Cardiac septum (tissue), 1 donor: ENCODE measurements at regions not wholly inside any gene's neighbourhood (a gene's known extent, or its start where the extent isn't known, plus 50 kb on each side); places are given as distances from the start of the nearest gene placed in this dataset.
A peak's percentile ranks its signal among the peaks of the same experiment; 100 is the strongest.

Source experiments
- DNase-seq: peaks from one replicate; pipeline ENCODE4 v3.0.0-alpha.2; 2020; ENCODE audit warnings: low spot score
- intact Hi-C: fragments of 100-400 bp; cut with DNase I; formaldehyde crosslinking; loops from one replicate; pipeline ENCODE4 v1.14.0; 2022
- donor health status: DM: no; HTN: no; CAD: no.

DNA sequence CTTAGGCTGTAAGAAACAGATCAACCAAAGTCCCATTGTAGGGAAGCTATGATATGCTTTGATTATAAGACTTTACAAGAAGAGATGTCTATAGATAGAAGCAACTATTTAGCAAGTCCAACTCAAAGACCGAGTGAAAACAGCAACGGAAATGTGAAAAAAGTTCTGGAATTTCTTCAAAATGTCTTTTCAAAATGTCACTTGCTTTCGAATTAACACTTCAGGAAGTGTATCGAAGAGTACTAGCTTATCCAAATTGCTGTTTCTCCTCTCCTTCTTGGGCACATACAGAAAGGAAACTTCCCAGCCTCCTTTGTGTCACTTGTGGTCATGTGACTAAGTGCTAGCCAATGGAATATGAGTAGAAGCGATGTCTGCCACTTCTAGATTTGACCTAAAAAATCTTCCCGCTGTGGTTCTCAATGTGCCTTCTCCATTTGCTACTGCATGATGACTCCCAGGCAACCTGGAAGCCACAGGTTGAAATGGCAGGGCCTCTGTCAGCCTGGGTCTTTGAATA, 89.9 kb downstream of the TSEN15 start:
- intact Hi-C loops: no loop called here
- no peak for DNase-seq

DNA sequence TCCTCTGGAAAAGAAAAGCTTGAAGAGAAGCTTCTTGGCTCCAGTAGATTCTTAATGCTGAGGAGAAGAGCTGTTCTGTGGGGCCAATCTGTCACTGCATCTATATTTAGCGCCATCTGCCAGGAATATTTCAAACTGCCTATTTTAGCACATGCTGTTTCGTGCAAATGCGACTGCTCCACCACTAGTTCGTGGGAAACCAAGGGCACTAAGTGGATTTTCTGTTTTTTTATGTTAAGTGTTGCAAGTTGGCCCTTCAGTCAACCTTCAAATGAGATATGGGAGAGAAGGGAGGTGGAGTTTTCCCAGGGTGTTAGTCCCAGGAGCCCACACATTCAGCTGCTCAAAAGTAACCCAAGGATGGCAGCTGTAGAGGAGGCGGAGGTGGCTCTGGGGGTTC, 91.9 kb downstream of the TSEN15 start:
- DNase-seq: no peak
- intact Hi-C loops: no loop called here

DNA sequence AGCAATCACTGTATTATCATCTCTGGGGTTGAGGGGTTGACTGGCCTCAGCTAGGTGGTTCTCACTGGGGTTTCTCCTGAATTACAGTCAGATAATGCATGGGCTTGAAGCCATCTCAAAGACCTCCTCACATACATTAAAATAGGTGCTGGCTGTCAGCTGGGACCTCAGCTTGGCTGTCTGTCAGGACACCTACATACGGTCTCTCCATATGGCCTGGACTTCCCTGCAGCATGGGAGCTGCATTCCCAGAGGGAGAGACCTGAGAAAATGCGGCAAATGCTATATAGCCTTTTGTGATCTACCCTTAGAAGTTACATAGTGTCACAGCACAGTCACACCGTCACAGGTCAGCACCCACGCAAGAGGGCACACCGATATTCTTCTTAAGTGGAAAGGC, 93.6 kb downstream of the TSEN15 start:
- intact Hi-C loops: no loop called here
- no peak for DNase-seq

DNA sequence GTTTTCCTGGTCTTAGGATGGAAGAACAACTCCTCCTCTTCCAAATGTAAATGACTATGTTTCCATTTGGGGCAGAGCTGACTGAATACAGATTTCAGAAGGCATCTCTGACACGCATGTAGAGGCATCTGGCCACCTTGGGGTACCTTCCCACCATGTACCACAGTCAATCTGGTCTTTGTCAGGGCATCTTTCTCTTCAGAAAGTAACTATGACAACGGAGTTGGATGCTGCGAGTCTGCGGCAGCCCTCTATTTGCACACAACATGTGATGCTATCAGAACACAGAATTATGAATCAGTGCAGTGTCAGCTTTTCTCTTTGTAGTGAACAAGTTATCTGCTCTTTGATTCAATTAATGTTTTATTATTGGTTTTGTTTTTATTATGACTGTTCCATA, 94.7 kb downstream of the TSEN15 start:
- intact Hi-C loops: no loop called here
- no peak for DNase-seq

DNA sequence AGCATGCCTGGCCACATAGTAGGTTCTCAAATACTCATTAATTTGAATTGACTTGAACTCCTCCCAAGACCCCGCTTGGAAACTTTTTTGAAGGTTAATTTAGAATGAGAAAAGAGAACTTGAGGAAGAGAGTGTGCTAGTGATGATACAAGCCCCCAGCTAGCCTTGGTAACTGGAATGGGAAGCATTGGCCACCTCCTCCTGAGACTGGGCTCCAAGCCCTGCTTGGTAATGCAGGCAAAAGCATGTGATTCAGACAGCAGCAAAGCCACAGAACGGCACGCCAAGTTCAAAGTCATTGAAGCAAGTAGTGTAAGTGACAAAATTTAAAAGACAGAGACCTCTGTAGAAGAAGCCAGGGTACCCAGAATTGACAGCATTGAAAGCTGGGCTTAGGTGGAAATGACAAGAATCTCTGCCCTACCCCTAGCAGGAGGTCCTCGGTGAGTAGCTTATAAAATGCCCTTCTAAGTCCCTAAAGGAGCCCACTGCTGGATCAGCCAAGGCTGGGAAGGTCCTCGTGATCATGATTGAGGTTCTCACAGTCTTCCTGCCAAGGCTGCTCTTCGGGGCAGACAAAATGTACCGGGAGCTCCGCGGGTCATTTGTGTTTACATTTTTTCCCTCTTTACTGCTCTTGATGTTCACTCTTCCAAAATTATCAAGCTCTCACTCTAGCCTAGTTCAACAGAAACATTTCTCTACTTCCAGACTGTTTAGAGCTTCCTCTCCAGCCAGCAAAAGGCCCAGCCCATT, 99.4 kb downstream of the TSEN15 start:
- DNase-seq: peak; percentile 76
- intact Hi-C loops: loop anchor here (5.0 kb wide), 1 partner anchor 66 kb away; no protein-coding TSS in a partner anchor

DNA sequence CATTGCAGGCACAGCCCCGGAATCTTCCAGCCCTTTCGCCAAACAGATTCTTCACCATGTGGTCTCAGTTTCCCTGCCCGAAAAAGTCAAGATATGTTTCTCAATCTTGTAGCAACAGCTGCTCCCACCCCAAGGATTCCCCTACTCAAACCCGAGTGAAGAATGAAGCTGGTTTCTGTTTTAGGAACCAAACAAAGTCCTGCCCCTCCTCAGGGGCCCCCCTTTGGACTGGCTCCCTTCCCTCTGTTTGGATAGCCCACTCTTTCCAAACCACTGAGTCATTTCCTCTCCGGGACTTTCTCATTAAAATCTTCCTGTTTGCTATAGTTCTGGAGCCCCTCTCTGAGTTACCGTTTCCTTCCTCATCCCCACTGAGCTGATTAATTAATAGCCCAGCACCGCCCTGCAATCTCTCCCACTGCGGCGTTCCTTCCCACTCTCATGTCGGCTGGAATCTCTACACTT, 100.9 kb downstream of the TSEN15 start:
- no peak for DNase-seq
- intact Hi-C loops: loop anchor here (5.0 kb wide), 1 partner anchor 65 kb away; no protein-coding TSS in a partner anchor

DNA sequence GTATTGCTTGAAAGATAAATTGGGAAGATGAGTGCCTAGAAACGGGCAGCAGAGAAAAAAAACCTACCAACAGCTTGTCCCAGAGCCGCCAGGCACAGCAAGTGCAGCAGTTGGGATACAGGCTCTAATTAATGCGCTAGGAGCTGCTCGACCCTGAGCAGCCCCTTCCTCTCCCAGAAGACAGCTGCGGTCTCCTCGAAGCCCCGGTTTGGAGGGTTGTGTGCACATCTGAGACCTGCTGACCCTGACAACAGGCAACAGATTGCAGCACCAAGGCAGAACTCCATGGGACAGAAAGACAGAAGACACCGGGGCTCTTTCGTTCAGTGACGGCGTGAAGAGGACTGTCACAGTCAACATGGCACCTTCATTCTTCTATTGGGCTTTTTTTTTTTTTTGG, 101.4 kb downstream of the TSEN15 start:
- intact Hi-C loops: loop anchor here (5.0 kb wide), 1 partner anchor 64 kb away; no protein-coding TSS in a partner anchor
- no peak for DNase-seq

DNA sequence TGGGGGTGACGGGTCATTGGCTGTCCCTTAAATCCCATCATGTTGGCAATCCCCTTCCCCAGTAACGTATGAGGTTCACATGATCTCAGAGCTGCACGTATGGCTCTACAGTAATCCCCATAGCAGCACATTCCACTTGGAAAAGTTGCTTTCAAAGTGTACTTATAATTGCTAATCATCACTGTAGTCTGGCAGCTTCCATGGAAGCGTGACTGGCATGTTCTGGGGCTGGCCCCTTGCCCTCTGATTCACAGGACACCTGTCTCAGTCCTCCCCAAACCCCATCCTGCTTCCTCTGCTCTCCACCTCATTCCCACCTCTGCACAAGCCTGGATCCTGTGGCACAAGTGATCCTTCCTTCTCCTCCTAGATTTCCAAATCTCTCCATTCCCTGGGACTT, 102.2 kb downstream of the TSEN15 start:
- DNase-seq: no peak
- intact Hi-C loops: loop anchor here (5.0 kb wide), 1 partner anchor 64 kb away; no protein-coding TSS in a partner anchor

DNA sequence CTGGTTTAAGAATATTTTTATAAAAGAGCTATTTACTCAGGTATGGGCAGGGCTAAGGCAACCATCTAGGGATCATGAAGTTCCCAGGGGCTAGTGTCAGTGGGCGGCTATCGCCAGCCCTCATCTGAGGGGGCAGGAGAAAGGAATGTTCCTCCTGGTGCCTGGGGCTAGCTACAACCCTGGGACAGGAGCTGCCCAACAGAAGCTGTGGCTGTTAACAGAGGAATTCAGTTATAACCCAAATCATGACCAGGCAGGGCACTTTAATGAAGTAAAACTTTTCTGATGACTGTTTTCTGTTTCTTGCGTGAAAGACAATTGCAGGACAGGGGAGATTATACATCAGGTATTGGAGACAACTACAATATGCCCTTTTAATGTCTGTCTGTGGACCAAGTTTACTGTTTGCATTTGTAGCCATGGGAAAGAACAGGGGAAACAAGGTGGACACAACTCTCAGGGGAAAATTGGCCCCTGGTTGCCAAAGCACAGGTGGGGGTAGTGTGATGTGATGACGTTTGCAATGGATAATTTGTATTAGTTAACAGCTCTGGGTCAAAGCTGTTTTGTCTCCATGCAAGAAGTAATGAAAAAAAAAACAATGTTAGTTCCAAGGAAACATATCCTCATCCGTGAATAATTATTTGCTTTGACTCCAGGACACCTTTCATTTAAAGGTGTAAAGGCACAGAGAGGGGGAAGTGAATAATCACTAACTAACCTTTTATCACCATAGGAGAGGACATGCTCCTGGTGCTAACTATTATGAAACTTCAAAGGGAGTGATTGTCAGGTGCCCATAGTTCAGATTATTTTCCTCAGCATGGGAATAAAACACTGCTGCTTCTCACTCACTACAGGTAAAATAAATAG, 105.2 kb downstream of the TSEN15 start:
- intact Hi-C loops: no loop called here
- no peak for DNase-seq

DNA sequence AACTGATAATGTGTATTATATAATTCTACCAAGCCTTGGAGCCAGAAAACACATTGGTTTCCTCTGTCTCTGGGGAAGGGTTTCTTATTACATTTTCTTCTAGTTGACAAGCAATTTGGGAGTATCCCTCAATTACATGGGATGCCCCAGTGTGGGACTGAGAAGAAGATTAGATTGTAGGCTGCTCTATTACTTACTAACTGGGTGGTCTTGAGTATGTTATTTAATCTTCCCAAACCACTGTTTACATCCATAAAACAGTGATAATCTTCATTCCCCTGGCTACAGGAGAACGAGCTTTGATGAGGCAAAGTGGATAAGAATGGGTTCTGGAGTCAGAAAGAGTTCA, 105.8 kb downstream of the TSEN15 start:
- DNase-seq: no peak

DNA sequence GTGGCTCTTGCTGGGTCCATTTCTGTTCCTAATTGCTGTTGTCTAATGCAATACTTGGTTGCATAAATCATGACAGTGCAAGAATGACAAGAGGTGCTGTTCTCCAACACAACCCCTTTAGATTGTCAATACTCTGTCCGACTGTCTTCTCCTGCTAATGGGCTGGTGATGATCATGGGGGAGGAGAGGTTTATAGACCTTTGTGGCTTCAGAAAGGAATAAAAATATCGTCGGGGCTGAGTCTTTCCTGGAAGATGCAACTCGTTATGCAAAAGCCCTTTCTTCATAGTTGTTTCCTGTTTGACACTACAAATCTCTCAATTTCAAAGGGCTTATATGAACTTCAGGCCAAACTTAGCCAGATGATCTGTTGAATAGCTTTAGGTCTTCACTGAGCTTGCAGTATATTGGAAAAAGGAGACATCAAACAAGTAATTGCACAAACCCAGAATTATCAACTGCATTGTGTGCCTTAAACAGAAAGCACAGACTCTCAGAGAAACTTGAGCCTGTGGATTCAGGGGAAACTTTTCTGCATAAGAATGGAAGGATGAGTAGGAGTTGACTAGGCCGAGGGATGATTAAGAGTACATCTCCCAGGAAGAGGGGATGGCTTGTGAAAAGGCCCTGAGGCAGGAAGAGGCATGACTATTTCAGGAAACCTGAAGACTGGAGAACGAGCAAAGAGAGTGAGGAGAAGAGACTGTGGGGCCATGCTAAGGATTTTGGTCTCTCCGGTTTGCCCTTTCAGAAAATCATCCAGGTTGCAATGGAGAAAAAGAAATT, 107.6 kb downstream of the TSEN15 start:
- intact Hi-C loops: no loop called here
- DNase-seq: no peak

More for the DNA sequence above, 105.8 kb downstream of the TSEN15 start:
- intact Hi-C loops: no loop called here

DNA sequence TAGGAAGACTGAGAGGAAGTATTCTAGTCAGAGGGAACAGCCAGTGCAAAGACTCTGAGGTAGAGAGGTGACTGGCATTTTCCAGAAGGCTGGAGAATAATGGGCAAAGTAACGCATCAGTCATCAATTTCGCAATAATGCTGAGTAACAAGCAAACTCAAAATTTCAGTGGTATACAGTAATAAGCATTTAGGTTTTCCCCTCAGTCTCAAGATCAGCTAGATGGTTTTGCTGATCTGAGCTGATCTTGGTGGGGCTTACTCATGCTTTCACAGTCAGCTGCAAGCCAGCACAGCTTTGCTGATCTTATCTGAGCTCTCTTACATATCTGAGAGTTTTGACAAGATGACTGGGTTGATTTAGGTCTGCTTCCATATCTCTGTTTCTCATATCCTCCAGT, 108.7 kb downstream of the TSEN15 start:
- no peak for DNase-seq
- intact Hi-C loops: loop anchor here (10.0 kb wide), 1 partner anchor 135 kb away; no protein-coding TSS in a partner anchor

DNA sequence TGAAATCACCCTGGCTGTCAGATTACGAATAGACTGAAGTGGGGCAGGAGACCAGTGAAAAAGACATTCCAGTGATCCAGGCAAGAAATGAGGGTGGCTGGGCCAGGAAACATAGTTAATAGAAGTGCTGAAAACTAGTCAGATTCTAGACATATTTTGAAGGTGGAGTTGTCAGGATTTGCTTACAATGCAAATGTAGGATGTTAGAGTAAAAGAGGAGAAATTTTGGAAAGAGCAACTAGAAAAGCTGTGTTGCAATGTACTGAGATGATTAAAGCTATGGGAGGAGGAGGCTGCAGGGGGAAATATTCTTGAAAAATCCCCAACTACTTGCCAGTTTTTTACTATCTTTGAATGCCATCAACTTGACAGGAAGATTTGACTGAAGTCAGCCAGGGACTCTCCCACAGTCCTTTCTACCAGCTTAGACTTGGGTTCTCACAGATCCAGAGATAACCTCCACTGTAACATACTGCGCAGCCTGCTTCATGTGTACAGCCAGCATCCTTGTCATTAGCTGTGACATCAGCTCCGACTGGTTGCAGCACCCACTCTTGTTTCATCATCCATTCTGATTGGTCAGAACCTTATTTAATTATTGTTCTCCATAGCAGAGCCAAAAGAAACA, 109.7 kb downstream of the TSEN15 start:
- intact Hi-C loops: loop anchor here (10.0 kb wide), 1 partner anchor 134 kb away; no protein-coding TSS in a partner anchor
- DNase-seq: no peak

DNA sequence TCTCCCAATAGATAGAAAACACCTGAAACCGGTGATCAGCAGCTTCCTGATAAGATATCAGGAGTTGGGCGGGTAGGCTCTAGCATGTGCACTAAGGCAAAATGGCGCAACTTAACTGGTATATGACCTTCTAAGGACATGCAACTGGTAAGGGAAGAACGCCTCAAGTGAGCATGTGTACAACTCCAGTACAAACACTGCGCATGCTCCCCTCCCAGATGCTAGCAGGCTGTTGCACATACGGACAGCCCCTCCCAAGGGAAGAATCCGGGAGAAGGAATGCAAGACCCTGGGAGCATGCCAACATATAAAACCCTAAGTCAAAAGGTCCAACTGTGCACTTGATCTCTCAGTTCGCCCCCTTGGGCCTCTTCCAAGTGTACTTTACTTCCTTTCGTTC, 110.8 kb downstream of the TSEN15 start:
- no peak for DNase-seq

DNA sequence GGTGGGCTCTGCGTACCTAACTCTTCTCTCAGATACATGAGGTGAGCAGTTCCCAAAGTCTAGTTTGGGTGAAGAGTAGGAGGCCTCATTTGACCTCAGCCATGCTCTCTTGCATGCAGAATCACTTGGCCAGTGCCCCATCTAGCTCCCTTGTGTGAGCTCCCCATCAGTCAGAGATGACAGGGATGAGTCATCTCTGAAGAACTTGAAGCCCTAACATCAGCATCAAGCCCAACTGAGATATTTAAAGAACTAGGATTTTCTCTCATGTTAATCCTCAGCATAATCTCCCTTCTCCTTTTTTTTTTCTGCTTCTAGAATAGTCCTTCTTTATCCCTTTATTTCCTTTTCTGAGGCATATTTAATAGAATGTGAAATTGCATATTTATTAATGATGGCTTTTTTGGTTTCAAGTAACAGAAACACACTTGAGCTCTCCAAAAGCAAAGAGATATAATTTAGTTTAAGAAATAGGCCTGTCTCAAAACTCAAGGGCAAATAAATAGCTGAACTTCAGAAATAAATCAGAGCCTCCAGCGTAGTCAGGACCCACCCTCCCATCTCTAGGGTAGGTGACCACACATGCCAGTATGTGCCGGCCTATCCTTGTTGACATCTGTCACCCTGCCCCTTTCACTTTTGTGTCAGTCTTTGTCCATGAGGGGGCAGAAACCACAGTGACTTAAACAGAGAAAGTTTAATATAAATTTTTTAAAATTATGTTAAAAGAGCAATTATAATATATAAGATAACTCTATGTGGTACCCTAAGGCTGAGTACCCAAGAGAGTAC, 112.3 kb downstream of the TSEN15 start:
- intact Hi-C loops: loop anchor here (10.0 kb wide), 1 partner anchor 131 kb away; no protein-coding TSS in a partner anchor

More for the DNA sequence above, 110.8 kb downstream of the TSEN15 start:
- intact Hi-C loops: loop anchor here (10.0 kb wide), 1 partner anchor 133 kb away; no protein-coding TSS in a partner anchor

DNA sequence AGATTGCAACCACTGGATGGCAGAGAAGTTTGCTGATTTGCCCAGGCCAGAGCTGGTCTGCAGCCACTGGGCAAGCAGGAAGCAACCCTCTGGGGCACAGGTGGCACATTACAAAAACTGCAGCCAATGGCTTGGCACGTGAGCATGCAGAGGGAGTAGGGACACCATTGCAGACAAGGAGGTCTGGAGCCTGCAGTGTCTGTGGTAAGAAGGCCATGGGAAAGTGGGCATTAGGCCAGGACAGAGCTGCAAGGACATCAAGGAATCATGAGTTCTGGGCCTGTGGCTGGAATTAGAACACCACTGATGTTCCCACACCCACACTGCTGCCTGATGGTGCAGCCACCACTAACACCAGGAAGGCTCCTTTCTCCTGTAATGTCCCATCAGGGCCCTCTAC, 113.0 kb downstream of the TSEN15 start:
- intact Hi-C loops: loop anchor here (10.0 kb wide), 1 partner anchor 130 kb away; no protein-coding TSS in a partner anchor
- DNase-seq: no peak

More for the DNA sequence above, 112.3 kb downstream of the TSEN15 start:
- no peak for DNase-seq

DNA sequence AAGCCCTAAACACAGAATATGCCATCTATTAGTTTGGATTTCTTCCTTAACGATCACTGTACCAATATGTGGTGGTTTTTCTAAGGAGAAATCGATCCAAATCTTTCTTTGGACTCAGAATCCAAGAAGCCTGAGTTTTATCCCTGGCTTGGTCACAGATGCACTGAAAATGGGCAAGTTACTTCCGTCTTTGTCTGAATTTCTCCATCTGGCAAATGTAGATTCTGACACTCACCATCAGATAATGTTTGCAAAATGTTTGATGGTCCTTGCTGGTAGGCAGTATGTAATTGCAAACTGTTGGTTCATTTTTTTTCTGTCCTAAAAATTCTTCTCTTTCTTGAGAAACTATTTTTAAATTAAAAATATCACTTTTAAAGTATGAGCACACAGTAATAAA, 115.0 kb downstream of the TSEN15 start:
- intact Hi-C loops: loop anchor here (10.0 kb wide), 1 partner anchor 128 kb away; no protein-coding TSS in a partner anchor
- no peak for DNase-seq

DNA sequence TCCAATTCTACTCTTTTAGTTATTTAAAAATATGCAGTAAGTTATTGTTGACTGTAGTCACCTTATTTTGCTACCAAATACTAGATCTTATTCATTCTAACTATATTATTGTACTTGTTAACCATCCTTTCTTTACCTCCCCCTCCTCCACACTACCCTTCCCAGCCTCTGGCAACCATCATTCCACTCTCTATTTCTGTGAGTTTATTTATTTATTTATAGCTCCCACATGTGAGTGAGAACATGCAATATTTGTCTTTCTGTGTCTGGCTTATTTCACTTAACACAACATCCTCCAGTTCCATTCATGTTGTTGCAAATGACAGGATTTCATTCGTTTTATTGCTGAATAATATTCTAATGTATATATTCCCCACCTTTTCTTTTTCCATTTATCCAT, 115.8 kb downstream of the TSEN15 start:
- DNase-seq: no peak
- intact Hi-C loops: loop anchor here (10.0 kb wide), 1 partner anchor 127 kb away; no protein-coding TSS in a partner anchor
